Hepatocyte (in vitro differentiated cells): ENCODE measurements at regions not wholly inside any gene's neighbourhood (a gene's known extent, or its start where the extent isn't known, plus 50 kb on each side); places are given as distances from the start of the nearest gene placed in this dataset.
"Not testable (repeated sequence)": the region's sequence is repeated elsewhere in the genome, so short reads cannot be mapped to it uniquely, and the experiment has no call there.

Experiments used
- CTCF ChIP-seq: fragments of 200-600 bp; sonication (generic); IDR thresholded peaks from 2 replicates; pipeline ENCODE4 v1.5.1; 2016; ENCODE audit warnings: antibody characterized with exemption, mild to moderate bottlenecking; ENCODE audit not compliant: poor library complexity
- EZH2 ChIP-seq: fragments of 200-600 bp; sonication (generic); IDR thresholded peaks from 2 replicates; pipeline ENCODE4 v1.6.1; 2016; ENCODE audit warnings: antibody characterized with exemption, mild to moderate bottlenecking, borderline replicate concordance
- EZH2phosphoT487 ChIP-seq: fragments of 200-600 bp; sonication (generic); IDR thresholded peaks from one replicate; pipeline ENCODE4 v1.6.1; 2018; ENCODE audit warnings: antibody characterized with exemption, mild to moderate bottlenecking, low read depth, moderate library complexity; ENCODE audit not compliant: unreplicated experiment, severe bottlenecking

GRCh38 chr3:177365294-177365693, 168.0 kb upstream of the TBL1XR1 start:
- TF ChIP-seq EZH2phosphoT487, CTCF, EZH2: not testable (repeated sequence)
